Upper lobe of left lung (tissue), 4 donors: ENCODE measurements at regions not wholly inside any gene's neighbourhood (a gene's known extent, or its start where the extent isn't known, plus 50 kb on each side); places are given as distances from the start of the nearest gene placed in this dataset.

Experiments
- CTCF ChIP-seq, 6 experiments: fragments of 450-650 bp in 4 of 6; fragments of 200-600 bp in 2 of 6; sonication (generic) in 2 of 6; IDR thresholded peaks; one replicate each; pipeline ENCODE4 v1.5.1; 2016 to 2019; ENCODE audit warnings: antibody characterized with exemption in 6 of 6
- EP300 ChIP-seq, 4 donors: sonication (generic); formaldehyde crosslinking; IDR thresholded peaks; one replicate each; pipeline ENCODE4 v1.5.1; 2017; ENCODE audit warnings: antibody characterized with exemption in 4 of 4, control low read depth in 2 of 4
- POLR2A ChIP-seq, 4 donors: fragments of 450-650 bp; IDR thresholded peaks; one replicate each; pipeline ENCODE4 v1.5.1; 2016 to 2017; ENCODE audit warnings: antibody characterized with exemption in 4 of 4, mild to moderate bottlenecking in 2 of 4
- POLR2AphosphoS5 ChIP-seq, 2 donors: sonication (generic); formaldehyde crosslinking; IDR thresholded peaks; one replicate each; pipeline ENCODE4 v1.5.1; 2017; ENCODE audit warnings: antibody characterized with exemption in 2 of 2

GRCh38 chr2:219871351-219871750 lies 243.9 kb downstream of the SLC4A3 start:
- no peak for TF ChIP-seq CTCF (IDR thresholded peaks at IDR 0.05)
- TF ChIP-seq POLR2A (IDR thresholded peaks at IDR 0.05): no peak
- no peak for TF ChIP-seq POLR2AphosphoS5 (IDR thresholded peaks at IDR 0.05)
- TF ChIP-seq EP300 (IDR thresholded peaks at IDR 0.05): no peak
